Activated CD4-positive, CD25-positive, alpha-beta regulatory T cell treated with anti-CD3 and anti-CD28 coated beads, Interleukin-2, amount 50 U/mL, for 72 hours (primary cell): ENCODE measurements at regions not wholly inside any gene's neighbourhood (a gene's known extent, or its start where the extent isn't known, plus 50 kb on each side); places are given as distances from the start of the nearest gene placed in this dataset.
"Not testable (repeated sequence)": the region's sequence is repeated elsewhere in the genome, so short reads cannot be mapped to it uniquely, and the experiment has no call there.

ENCODE experiments used
- DNase-seq: peaks from one replicate; pipeline ENCODE4 v3.0.0; 2021

DNA sequence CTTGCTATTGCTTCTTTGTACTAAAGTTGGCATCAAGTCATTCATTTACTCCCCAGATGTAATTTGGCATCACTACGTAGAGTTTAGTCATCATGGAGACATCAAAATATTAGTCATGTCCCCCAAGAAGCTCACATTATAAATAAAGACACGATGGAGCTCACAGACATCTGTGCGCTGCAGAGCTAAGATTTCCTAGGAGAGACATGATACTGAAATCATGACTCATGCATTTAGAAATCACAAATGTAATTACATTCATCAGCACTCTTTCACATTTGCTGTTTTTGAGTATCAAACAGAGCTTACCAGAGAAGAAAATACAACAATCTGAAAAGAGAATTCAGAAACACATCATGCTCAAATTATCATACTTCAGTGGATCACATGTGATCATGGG is 169.8 kb downstream of the LRIG3 start:
- no peak for DNase-seq

- no peak for DNase-seq
These were observed 162.9 kb downstream of the LRIG3 start for GRCh38 chr12:58757422-58757821.

GRCh38 chr12:58759745-58760144 is 160.6 kb downstream of the LRIG3 start:
- DNase-seq, result not testable (repeated sequence)

DNA sequence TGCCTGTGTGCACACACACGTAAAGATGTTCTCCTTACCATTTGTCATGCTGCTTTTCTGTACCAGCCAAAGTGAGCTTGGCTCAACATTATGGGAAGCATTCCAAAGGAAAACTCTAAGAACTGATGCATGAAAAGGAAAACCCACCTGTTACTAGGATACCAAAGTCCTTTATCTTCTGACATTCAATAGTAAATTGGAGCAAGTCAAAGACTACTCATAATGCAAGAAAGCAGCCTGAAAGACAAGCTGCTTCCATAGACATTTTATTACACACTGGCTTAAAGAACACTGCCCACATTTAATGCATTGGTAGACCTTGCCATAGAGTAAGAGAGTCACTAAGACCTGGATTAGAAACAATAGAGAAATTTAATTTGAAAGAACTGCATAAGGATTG is 159.0 kb downstream of the LRIG3 start:
- no peak for DNase-seq

DNA sequence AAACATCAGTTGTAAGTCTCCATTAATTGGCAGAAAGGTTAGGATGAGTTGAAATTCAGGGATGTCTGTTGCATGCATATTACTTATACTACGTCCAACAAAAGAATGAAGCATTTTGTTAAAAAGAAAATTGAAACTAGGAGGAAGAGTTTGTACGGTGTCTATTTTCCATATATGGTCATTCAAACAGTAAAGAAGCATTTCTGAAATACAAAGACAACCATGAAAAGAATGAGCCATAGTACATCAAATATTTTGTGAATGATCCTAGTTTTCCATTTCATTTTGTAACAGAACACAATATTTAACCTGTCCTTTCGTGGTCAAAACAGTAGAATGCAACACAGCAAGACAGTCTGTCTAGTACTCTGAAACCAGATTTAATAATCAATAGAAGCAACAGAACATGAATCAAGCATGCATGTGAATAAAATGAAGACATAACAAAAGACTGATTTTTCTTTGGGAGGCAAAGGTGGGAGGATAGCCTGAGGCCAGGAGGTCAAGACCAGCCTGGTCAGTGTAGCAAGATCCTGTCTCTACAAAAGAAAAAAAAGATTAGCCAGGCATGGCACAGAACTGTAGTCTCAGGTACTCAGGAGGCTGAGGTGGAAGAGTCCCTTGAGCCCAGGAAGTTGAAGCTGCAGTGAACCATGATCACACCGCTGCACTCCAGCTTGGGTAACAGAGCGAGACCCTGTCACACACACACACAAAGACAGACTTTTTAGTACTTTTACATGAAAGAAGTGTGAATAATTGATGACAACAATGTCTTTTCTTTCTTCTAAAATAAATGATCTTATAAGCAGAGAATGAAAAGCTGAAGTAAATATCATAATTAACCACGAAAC is 156.0 kb downstream of the LRIG3 start:
- no peak for DNase-seq

GRCh38 chr12:58765076-58765475 is 155.2 kb downstream of the LRIG3 start:
- DNase-seq, result no peak

- DNase-seq, result no peak
These were observed 154.4 kb downstream of the LRIG3 start for GRCh38 chr12:58765653-58766512.

- DNase-seq, result no peak
These were observed 153.8 kb downstream of the LRIG3 start for GRCh38 chr12:58766513-58766870.

DNA sequence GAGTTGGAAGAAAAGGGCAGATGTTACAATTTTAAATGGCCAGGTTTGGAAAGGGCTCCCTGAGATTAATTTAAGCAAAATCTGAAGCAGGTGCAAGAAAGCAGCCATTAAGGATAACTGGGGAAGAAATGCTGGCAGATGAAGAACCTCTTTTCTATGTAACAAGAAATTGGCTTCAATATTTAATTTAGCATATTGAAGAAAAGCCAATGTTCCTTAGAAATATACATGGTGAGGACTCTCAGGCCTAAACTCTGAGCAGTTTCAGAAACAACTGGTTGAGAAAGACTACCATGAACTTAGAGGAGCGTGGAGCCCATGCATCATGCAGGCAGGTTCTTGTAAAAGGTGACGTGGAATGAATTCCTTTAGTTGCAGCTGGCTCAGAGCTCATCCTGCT is 152.8 kb downstream of the LRIG3 start:
- no peak for DNase-seq

GRCh38 chr12:58773986-58774385 is 146.3 kb downstream of the LRIG3 start:
- DNase-seq, result no peak

- DNase-seq, result no peak
These were observed 145.6 kb downstream of the LRIG3 start for GRCh38 chr12:58774731-58775130.

- no peak for DNase-seq
These were observed 144.9 kb downstream of the LRIG3 start for GRCh38 chr12:58775396-58775795.

DNA sequence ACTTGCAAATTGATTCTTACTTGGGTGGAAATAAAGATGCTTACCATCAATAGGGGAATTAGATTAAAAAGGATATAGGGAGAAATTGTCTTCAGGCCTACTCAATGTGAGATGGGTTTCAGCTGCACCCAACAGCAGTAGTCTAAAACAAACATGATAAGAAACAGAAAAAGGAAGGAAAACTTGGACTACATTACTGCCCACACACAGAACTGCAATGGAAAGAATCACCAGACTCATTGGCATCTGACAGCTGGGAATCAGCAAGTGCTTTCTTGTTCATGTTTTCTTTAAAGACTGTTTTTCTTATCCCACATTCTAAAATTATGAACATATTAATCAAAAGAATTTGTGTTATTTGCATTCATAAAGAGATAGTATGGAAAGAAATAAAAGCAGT is 144.2 kb downstream of the LRIG3 start:
- no peak for DNase-seq

- no peak for DNase-seq
These were observed 142.5 kb downstream of the LRIG3 start for GRCh38 chr12:58777815-58778214.

DNA sequence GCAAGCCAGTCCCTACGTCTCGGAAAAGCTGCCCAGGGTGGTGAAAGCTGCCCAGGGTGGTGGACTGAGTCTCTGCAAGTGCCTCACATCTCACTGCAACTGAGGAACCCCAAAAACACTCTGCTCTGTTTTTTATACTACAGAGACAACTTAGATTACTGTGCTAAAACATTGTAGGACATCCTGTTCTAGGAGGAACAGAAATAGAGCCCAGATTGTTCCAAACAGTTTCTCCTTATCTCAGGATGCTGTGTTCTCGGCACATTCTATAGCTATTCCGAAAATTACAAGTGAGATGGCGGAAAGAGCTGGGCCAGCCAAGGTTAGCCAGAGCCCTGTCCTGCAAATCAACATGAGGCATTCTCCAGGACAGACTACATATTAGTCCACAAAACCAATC is 138.7 kb downstream of the LRIG3 start:
- no peak for DNase-seq

DNA sequence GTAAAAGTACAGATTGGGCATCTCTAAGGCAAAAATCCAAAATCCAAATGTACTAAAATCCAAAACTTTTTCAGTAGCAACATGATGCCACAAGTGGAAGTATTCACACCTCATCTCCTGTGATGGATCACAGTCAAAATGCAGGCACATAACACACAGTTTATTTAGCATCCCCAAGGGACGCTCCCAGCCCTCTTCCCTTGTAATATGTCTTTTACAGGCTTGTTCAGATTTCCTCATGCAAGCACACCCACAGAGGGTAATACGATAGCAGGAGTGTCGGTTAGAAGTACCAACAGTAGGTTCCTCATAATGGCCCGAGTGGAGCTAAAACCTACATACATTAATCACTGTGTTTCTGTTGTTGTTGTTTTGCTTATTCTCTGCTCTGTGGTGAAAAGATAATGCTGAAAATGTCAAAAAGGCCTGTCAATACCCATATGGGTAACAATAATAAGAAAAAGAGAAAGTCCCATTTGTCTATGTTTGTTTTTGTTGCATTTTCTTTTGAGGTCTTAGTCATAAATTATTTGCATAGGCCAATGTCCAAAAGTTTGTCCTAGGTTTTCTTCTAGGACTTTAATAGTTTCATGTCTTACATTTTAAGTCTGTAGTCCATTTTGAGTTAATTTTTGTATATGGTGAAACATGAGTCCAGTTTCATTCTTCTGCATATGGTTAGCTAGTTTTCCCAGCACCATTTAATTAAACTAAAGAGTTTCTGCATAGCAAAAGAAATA is 133.1 kb downstream of the LRIG3 start:
- DNase-seq, result no peak

DNA sequence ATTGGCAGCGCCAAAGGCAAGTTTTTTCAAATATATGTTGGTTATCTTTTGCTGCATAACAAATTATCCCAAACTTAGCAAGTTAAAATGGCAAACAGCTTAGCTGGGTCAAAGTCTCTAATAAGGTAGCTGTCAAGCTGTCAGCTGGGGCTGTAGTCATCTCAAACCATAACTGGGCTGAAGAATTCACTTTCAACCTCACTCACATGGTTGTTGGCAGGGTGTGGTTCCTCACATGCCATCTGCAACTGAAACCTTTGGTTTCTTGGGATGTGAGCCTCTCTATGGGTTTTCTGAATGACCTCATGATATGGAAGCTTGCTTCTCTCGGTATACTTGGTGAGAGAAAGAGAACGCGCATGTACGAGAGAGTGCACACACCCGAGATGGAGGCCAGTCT is 125.4 kb downstream of the LRIG3 start:
- no peak for DNase-seq

DNA sequence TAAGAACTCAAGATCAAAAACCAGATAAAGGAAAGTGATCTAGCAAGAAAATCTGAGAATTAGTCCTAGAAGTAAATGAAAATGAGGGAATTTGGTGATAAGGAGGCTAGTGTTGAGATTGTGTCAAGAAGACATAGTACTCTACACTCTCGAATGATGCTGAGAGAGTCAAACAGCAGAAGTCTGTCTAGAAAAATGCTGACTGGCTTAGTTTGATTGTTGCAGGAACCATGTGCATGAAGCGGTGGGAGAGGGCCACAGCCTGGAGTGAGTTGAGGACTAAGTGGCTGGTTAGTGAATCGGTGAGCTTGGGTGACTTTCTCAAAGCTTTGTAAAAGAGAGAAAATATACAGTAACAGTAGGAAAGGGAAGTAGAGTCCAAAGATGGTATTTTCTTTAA is 124.5 kb downstream of the LRIG3 start:
- no peak for DNase-seq

GRCh38 chr12:58801986-58802385 is 118.3 kb downstream of the LRIG3 start:
- no peak for DNase-seq

GRCh38 chr12:58803908-58804307 is 116.4 kb downstream of the LRIG3 start:
- DNase-seq, result no peak

DNA sequence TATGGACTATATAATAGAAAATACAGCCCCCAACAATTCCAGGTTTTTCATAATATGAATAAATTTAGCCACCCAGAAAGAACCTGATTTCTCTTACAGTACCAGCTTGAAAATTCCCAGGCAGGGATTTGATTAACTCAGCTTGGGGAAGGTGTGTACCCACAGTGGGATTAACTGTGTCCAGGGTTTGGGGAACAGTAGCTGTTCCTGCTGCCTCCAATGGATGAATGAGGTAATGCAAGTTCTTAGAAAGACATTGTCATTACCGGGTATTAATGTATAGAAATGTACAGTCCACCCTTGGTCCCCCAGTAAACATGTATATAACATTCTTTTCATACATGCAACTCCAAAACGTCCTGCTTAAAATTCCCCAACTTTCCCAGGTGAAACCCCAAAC is 115.6 kb downstream of the LRIG3 start:
- DNase-seq, result no peak

DNA sequence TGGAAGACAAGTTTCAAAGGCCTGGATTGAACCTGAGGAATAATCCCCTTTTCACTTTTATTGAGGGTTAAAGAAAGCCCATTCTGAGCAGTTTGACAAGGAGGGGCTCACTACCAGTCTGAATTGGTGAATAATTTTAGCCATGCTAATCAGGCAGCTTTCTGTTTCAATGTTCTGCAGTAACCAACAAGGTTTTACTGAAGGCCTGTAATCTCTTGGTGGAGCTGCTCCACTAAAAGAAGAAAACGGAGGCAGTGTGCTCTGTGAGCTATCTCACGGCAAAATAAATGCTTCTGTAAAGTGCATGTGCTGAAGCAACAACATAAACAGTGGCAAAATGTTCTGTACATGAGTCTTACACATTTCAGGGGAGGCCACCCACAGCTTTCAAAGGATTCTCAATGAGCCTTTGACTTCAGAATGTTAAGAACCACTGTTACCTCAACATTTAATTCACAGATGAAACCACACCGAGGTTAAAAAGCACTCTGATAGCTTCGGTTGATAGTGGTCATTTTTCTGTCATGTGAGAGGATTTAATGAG is 111.2 kb downstream of the LRIG3 start:
- DNase-seq, result no peak

DNA sequence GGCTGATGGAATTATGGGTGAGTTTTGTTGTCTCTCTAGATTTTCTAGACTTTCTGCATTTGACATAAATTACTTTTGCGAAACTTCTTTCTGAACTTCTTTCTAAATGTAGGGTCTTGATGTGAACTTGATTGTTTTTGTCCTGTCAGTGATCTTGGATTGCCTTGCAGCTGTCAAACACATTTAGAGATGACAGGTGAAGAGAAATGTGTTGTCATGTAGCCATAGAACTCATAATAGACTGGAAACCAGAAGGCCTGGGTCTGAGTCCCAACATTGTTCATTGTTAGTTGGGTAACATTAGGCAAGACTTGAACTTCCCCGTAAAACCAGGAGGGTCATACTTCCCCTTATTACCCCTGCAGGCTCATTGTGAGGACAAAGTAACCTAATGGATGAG is 109.0 kb downstream of the LRIG3 start:
- DNase-seq, result no peak
